HCT116 (cell line): ENCODE measurements at regions not wholly inside any gene's neighbourhood (a gene's known extent, or its start where the extent isn't known, plus 50 kb on each side); places are given as distances from the start of the nearest gene placed in this dataset.

ENCODE experiments used
- ATAC-seq: fragments of 200-7000 bp; cut with Tn5 transposase; 2 replicates; pipeline ENCODE4 v1.9.1; 2020; ENCODE audit warnings: mild to moderate bottlenecking, moderate library complexity
- BruUV-seq: library from RNA; stranded (reverse); fragments of 400-500 nt; replicated peaks from 2 replicates; lab custom pipeline; 2021; lab: Mats Ljungman, UMichigan
- CTCF ChIA-PET: fragments of 300-600 bp; sonication (Branson Sonifier 250); formaldehyde crosslinking; loops from one replicate; lab custom pipeline; 2021; ENCODE audit warnings: antibody characterized with exemption; lab: Charles Lee
- POLR2A ChIA-PET: fragments of 300-600, 350-600 bp; sonication (Branson Sonifier 250); formaldehyde crosslinking; loops from one replicate; lab custom pipeline; 2021; ENCODE audit warnings: antibody characterized with exemption; lab: Charles Lee
- RAD21 ChIA-PET, 2 experiments: fragments of 300-600 bp; sonication (Branson Sonifier 250); formaldehyde crosslinking; loops; one replicate each; lab custom pipeline; 2023; ENCODE audit warnings: low total read pairs in 2 of 2; ENCODE audit not compliant: uncharacterized antibody in 2 of 2, unreplicated experiment in 2 of 2, low non-redundant PET in 1 of 2; lab: Charles Lee
- DNase-seq: peaks from one replicate; pipeline ENCODE4 v3.0.0-alpha.2; 2010; ENCODE audit warnings: low read depth, low spot score
- H2AFZ ChIP-seq: fragments of 200-600 bp; shearing (Covaris generic), sonication (generic); 2 replicates; pipeline ENCODE4 v1.6.1; 2017; ENCODE audit warnings: low read depth, mixed run types, mixed read lengths, antibody characterized with exemption, low read length; ENCODE audit not compliant: poor library complexity, severe bottlenecking
- H3K27ac ChIP-seq: 2 replicates; pipeline ENCODE4 v1.5.1; 2012; ENCODE audit warnings: low read depth, low read length
- H3K27me3 ChIP-seq: fragments of 200-600 bp; sonication (generic); 2 replicates; pipeline ENCODE4 v1.6.1; 2016; ENCODE audit warnings: mixed run types, low read length, mixed read lengths; ENCODE audit not compliant: insufficient read depth
- H3K36me3 ChIP-seq, 2 experiments: fragments of 200-500 bp in 1 of 2; fragments of 200-600 bp in 1 of 2; sonication (Bioruptor generic) in 1 of 2; sonication (generic) in 1 of 2; 2 replicates each; pipeline versions ENCODE4 v1.5.1 to v1.6.1; 2014 to 2016; ENCODE audit warnings: low read length in 2 of 2, inconsistent platforms in 1 of 2, mixed read lengths in 1 of 2, mixed run types in 1 of 2; ENCODE audit not compliant: insufficient read depth in 2 of 2, control insufficient read depth in 1 of 2
- H3K4me1 ChIP-seq, 2 experiments: fragments of 200-600 bp in 1 of 2; sonication (generic) in 1 of 2; 2 replicates each; pipeline versions ENCODE4 v1.5.1 to v1.6.1; 2012 to 2017; ENCODE audit warnings: low read length in 2 of 2, inconsistent platforms in 1 of 2, mild to moderate bottlenecking in 1 of 2, mixed read lengths in 1 of 2, mixed run types in 1 of 2, moderate library complexity in 1 of 2; ENCODE audit not compliant: insufficient read depth in 2 of 2, control insufficient read depth in 1 of 2
- H3K4me2 ChIP-seq: fragments of 200-600 bp; sonication (generic); 2 replicates; pipeline ENCODE4 v1.6.1; 2017; ENCODE audit warnings: mixed run types, low read length, mixed read lengths
- H3K4me3 ChIP-seq, 2 experiments: fragments of 200-600 bp in 1 of 2; sonication (generic) in 1 of 2; replicated peaks in 1 of 2; 2 replicates each; pipeline ENCODE4 v1.5.1; 2011 to 2016; ENCODE audit warnings: low read length in 2 of 2, control low read depth in 1 of 2, low read depth in 1 of 2, mild to moderate bottlenecking in 1 of 2, mixed read lengths in 1 of 2, mixed run types in 1 of 2
- H3K79me2 ChIP-seq: fragments of 200-600 bp; sonication (generic); 2 replicates; pipeline ENCODE4 v1.6.1; 2017; ENCODE audit warnings: mild to moderate bottlenecking, mixed run types, low read length, moderate library complexity, mixed read lengths; ENCODE audit not compliant: insufficient read depth
- H3K9ac ChIP-seq: fragments of 200-600 bp; sonication (generic); 2 replicates; pipeline ENCODE4 v1.6.1; 2016; ENCODE audit warnings: low read length, mixed read lengths
- H3K9me2 ChIP-seq: fragments of 200-600 bp; sonication (generic), shearing (Covaris generic); 2 replicates; pipeline ENCODE4 v1.6.1; 2017; ENCODE audit warnings: mixed run types, mild to moderate bottlenecking, moderate library complexity; ENCODE audit not compliant: insufficient read depth
- H3K9me3 ChIP-seq, 2 experiments: fragments of 200-500 bp in 1 of 2; fragments of 200-600 bp in 1 of 2; sonication (Bioruptor generic) in 1 of 2; sonication (generic) in 1 of 2; 2 replicates each; pipeline ENCODE4 v1.6.1; 2014 to 2017; ENCODE audit warnings: low read length in 2 of 2, mixed read lengths in 2 of 2, inconsistent platforms in 1 of 2, low read depth in 1 of 2, mild to moderate bottlenecking in 1 of 2, mixed run types in 1 of 2, moderate library complexity in 1 of 2; ENCODE audit not compliant: control insufficient read depth in 1 of 2, insufficient read depth in 1 of 2
- H4K20me1 ChIP-seq: fragments of 200-600 bp; sonication (generic), shearing (Covaris generic); 2 replicates; pipeline ENCODE4 v1.6.1; 2017; ENCODE audit warnings: mixed run types, mild to moderate bottlenecking, moderate library complexity; ENCODE audit not compliant: insufficient read depth
- CBX3 ChIP-seq: IDR thresholded peaks from 2 replicates; pipeline ENCODE4 v1.6.1; 2012; ENCODE audit warnings: low read depth
- CEBPB ChIP-seq: IDR thresholded peaks from 2 replicates; pipeline ENCODE4 v1.6.1; 2012; ENCODE audit warnings: low read depth
- EGR1 ChIP-seq: IDR thresholded peaks from 2 replicates; pipeline ENCODE4 v1.6.1; 2012; ENCODE audit warnings: low read depth
- ELF1 ChIP-seq: IDR thresholded peaks from 2 replicates; pipeline ENCODE4 v1.6.1; 2012; ENCODE audit warnings: low read depth, borderline replicate concordance
- EZH2 ChIP-seq: fragments of 200-600 bp; sonication (generic); IDR thresholded peaks from 2 replicates; pipeline ENCODE4 v1.6.1; 2017; ENCODE audit warnings: antibody characterized with exemption, mixed run types
- EZH2phosphoT487 ChIP-seq: fragments of 200-600 bp; IDR thresholded peaks from 2 replicates; pipeline ENCODE4 v1.6.1; 2018; ENCODE audit warnings: antibody characterized with exemption, borderline replicate concordance
- JUND ChIP-seq: IDR thresholded peaks from 2 replicates; pipeline ENCODE4 v1.6.1; 2012
- POLR2A ChIP-seq: IDR thresholded peaks from 2 replicates; pipeline ENCODE4 v1.7.0; 2011; ENCODE audit warnings: borderline replicate concordance; ENCODE audit not compliant: insufficient read depth, insufficient read length; ENCODE audit errors: extremely low read depth
- POLR2AphosphoS5 ChIP-seq: IDR thresholded peaks from 2 replicates; pipeline ENCODE4 v1.6.1; 2011; ENCODE audit warnings: mild to moderate bottlenecking, low read depth, low read length, moderate library complexity
- SIN3A ChIP-seq: IDR thresholded peaks from 2 replicates; pipeline ENCODE4 v1.6.1; 2012; ENCODE audit warnings: low read depth
- SP1 ChIP-seq: IDR thresholded peaks from 2 replicates; pipeline ENCODE4 v1.6.1; 2012; ENCODE audit warnings: low read depth
- SRF ChIP-seq: IDR thresholded peaks from 2 replicates; pipeline ENCODE4 v1.6.1; 2012; ENCODE audit warnings: low read depth
- TCF7L2 ChIP-seq: IDR thresholded peaks from 2 replicates; pipeline ENCODE4 v1.7.0; 2011; ENCODE audit warnings: borderline replicate concordance, inconsistent platforms; ENCODE audit not compliant: insufficient read depth, insufficient read length; ENCODE audit errors: extremely low read depth
- YY1 ChIP-seq: IDR thresholded peaks from 2 replicates; pipeline ENCODE4 v1.6.1; 2011; ENCODE audit warnings: low read length, low read depth, moderate library complexity, mild to moderate bottlenecking; ENCODE audit not compliant: insufficient replicate concordance; ENCODE audit errors: extremely low read depth
- ZFX ChIP-seq: fragments of 450-650 bp; IDR thresholded peaks from 2 replicates; pipeline ENCODE4 v1.6.1; 2017
- ZNF274 ChIP-seq: fragments of 200-500 bp; sonication (Bioruptor generic); IDR thresholded peaks from 2 replicates; pipeline ENCODE4 v1.6.1; 2014; ENCODE audit warnings: mild to moderate bottlenecking, low read depth, low read length, inconsistent platforms
- intact Hi-C: fragments of 100-400 bp; cut with micrococcal nuclease; formaldehyde crosslinking; loops from 2 replicates; pipeline ENCODE4 v1.10.0; 2022
- TF ChIP-seq, protein P1 (sequence below): IDR thresholded peaks from 2 replicates; pipeline ENCODE4 v1.6.1; 2012
- TF ChIP-seq, protein P2 (sequence below), 3 experiments: fragments of 200-600 bp in 1 of 3; sonication (generic) in 1 of 3; IDR thresholded peaks in 2 of 3; conservative IDR thresholded peaks in 1 of 3; 2 replicates each; pipeline ENCODE4 v1.5.1; 2012 to 2017; ENCODE audit warnings: low read depth in 2 of 3, low read length in 2 of 3, antibody characterized with exemption in 1 of 3, borderline replicate concordance in 1 of 3, control low read depth in 1 of 3, mild to moderate bottlenecking in 1 of 3, mixed read lengths in 1 of 3, mixed run types in 1 of 3, moderate library complexity in 1 of 3; ENCODE audit not compliant: insufficient read depth in 1 of 3
- TF ChIP-seq, protein P3 (sequence below): IDR thresholded peaks from 2 replicates; pipeline ENCODE4 v1.6.1; 2011; ENCODE audit warnings: mild to moderate bottlenecking, low read length, moderate library complexity; ENCODE audit not compliant: insufficient replicate concordance; ENCODE audit errors: extremely low read depth
- TF ChIP-seq, protein P4 (sequence below): IDR thresholded peaks from 2 replicates; pipeline ENCODE4 v1.6.1; 2012; ENCODE audit warnings: low read depth

DNA sequence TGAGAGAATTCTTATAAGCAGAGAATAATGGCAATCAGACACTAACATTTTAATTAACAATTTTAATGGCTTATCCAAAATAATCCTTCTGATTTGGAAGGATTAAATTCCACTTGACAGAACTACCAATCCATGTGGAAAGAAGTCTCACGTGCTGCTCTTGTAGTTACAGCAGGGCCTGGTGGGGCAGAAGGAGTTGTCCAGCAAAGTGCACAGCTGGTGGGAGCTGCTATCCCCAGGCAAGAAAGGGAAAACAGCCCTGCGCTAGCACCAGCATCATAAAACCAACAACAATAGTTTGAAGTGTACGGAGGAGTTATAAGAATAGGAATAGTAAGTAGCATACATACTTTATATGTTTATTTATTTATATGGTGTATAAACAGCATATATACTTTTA is 127.4 kb upstream of the TRIM2 start:
- ATAC-seq (no peak), DNase-seq (no peak)
- Histone ChIP-seq H3K4me2 (no peak overlapping the region), H3K9ac (no peak overlapping the region), H3K36me3 (no peaks in the 10 kb centered on the region), H4K20me1 (no peaks in the 10 kb centered on the region), H3K9me2 (no peaks in the 10 kb centered on the region), H3K4me1 (no peaks in the 10 kb centered on the region), H3K79me2 (no peaks in the 10 kb centered on the region), H3K27me3 (no peaks in the 10 kb centered on the region), H3K4me3 (no peak overlapping the region), H2AFZ (no peak overlapping the region), H3K9me3 (no peaks in the 10 kb centered on the region), H3K27ac (no peak overlapping the region)
- intact Hi-C loops = no loop called here
- BruUV-seq = no TSS peak
- POLR2A ChIA-PET = no interaction called here
- RAD21 ChIA-PET = no interaction called here
- TF ChIP-seq TCF7L2 = no peak
- no peak for TF ChIP-seq SRF
- no peak for TF ChIP-seq ZFX
- TF ChIP-seq POLR2AphosphoS5 = no peak
- TF ChIP-seq, protein P1, sequence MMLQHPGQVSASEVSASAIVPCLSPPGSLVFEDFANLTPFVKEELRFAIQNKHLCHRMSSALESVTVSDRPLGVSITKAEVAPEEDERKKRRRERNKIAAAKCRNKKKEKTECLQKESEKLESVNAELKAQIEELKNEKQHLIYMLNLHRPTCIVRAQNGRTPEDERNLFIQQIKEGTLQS = no peak
- no peak for TF ChIP-seq ZNF274
- TF ChIP-seq CEBPB = no peak
- no peak for TF ChIP-seq JUND
- TF ChIP-seq SP1 = no peak
- TF ChIP-seq EGR1 = no peak
- TF ChIP-seq, protein P2, sequence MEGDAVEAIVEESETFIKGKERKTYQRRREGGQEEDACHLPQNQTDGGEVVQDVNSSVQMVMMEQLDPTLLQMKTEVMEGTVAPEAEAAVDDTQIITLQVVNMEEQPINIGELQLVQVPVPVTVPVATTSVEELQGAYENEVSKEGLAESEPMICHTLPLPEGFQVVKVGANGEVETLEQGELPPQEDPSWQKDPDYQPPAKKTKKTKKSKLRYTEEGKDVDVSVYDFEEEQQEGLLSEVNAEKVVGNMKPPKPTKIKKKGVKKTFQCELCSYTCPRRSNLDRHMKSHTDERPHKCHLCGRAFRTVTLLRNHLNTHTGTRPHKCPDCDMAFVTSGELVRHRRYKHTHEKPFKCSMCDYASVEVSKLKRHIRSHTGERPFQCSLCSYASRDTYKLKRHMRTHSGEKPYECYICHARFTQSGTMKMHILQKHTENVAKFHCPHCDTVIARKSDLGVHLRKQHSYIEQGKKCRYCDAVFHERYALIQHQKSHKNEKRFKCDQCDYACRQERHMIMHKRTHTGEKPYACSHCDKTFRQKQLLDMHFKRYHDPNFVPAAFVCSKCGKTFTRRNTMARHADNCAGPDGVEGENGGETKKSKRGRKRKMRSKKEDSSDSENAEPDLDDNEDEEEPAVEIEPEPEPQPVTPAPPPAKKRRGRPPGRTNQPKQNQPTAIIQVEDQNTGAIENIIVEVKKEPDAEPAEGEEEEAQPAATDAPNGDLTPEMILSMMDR (IDR thresholded peaks at IDR 0.05 in 2 of 3, conservative IDR thresholded peaks at IDR 0.05 in 1 of 3; ENCODE audit: borderline replicate concordance in 1 of 3, insufficient read depth in 1 of 3, low read depth in 2 of 3, low read length in 2 of 3) = no peak
- TF ChIP-seq POLR2A = no peak
- TF ChIP-seq ELF1 = no peak
- TF ChIP-seq, protein P3, sequence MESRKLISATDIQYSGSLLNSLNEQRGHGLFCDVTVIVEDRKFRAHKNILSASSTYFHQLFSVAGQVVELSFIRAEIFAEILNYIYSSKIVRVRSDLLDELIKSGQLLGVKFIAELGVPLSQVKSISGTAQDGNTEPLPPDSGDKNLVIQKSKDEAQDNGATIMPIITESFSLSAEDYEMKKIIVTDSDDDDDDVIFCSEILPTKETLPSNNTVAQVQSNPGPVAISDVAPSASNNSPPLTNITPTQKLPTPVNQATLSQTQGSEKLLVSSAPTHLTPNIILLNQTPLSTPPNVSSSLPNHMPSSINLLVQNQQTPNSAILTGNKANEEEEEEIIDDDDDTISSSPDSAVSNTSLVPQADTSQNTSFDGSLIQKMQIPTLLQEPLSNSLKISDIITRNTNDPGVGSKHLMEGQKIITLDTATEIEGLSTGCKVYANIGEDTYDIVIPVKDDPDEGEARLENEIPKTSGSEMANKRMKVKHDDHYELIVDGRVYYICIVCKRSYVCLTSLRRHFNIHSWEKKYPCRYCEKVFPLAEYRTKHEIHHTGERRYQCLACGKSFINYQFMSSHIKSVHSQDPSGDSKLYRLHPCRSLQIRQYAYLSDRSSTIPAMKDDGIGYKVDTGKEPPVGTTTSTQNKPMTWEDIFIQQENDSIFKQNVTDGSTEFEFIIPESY = no peak
- no peak for TF ChIP-seq YY1
- no peak for TF ChIP-seq EZH2
- TF ChIP-seq EZH2phosphoT487 = no peak
- no peak for TF ChIP-seq CBX3
- TF ChIP-seq SIN3A = no peak
- TF ChIP-seq, protein P4, sequence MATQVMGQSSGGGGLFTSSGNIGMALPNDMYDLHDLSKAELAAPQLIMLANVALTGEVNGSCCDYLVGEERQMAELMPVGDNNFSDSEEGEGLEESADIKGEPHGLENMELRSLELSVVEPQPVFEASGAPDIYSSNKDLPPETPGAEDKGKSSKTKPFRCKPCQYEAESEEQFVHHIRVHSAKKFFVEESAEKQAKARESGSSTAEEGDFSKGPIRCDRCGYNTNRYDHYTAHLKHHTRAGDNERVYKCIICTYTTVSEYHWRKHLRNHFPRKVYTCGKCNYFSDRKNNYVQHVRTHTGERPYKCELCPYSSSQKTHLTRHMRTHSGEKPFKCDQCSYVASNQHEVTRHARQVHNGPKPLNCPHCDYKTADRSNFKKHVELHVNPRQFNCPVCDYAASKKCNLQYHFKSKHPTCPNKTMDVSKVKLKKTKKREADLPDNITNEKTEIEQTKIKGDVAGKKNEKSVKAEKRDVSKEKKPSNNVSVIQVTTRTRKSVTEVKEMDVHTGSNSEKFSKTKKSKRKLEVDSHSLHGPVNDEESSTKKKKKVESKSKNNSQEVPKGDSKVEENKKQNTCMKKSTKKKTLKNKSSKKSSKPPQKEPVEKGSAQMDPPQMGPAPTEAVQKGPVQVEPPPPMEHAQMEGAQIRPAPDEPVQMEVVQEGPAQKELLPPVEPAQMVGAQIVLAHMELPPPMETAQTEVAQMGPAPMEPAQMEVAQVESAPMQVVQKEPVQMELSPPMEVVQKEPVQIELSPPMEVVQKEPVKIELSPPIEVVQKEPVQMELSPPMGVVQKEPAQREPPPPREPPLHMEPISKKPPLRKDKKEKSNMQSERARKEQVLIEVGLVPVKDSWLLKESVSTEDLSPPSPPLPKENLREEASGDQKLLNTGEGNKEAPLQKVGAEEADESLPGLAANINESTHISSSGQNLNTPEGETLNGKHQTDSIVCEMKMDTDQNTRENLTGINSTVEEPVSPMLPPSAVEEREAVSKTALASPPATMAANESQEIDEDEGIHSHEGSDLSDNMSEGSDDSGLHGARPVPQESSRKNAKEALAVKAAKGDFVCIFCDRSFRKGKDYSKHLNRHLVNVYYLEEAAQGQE = no peak
- CTCF ChIA-PET = no interaction called here
